ENCODE measurements at regions not wholly inside any gene's neighbourhood (a gene's known extent, or its start where the extent isn't known, plus 50 kb on each side); places are given as distances from the start of the nearest gene placed in this dataset.
"Not testable (repeated sequence)": the region's sequence is repeated elsewhere in the genome, so short reads cannot be mapped to it uniquely, and the experiment has no call there.

DNA sequence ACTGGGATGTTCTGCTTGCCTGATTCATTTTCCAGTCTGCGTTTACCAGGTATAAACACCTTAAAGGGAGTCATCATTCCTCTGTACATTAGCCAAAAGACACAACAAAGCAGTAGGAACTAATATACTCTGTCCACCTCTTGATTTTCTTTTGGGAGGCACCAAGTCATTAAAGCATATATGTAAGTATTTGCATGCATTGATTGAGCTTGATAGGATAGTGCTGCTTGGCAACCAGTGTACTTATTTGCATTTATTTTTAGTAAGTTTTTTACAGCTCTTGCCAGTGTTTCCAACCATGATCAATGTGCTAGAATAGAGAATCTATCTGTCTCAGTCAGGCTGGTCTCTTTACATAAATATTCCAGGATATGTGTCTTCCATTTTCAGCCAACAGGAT lies 353.3 kb upstream of the SEMA3C start:
- DNase-seq: no peak

- no peak for DNase-seq
These were observed 349.7 kb upstream of the SEMA3C start for GRCh38 chr7:81268551-81268950.

GRCh38 chr7:81267508-81267907 lies 348.7 kb upstream of the SEMA3C start:
- DNase-seq: no peak

GRCh38 chr7:81264116-81264515 lies 345.3 kb upstream of the SEMA3C start:
- no peak for DNase-seq

DNA sequence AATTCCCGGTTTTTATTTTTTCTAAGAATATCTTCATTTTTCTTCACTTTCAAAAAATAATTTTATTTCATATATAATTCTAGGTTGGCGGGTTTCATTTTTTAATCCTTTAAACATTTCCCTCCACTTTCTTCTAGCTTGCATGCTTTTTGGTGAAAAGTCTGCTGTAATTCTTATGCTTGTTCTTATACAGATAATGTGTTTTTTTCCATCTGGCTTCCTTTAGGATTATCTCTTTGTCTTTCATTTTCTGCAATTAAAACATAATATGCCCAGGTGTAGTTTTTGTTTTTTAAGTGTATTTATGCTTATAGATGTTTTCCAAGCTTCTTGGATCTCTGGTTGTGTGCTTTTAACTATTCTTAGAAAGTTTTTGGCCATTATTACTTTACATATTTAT lies 341.3 kb upstream of the SEMA3C start:
- no peak for DNase-seq

DNA sequence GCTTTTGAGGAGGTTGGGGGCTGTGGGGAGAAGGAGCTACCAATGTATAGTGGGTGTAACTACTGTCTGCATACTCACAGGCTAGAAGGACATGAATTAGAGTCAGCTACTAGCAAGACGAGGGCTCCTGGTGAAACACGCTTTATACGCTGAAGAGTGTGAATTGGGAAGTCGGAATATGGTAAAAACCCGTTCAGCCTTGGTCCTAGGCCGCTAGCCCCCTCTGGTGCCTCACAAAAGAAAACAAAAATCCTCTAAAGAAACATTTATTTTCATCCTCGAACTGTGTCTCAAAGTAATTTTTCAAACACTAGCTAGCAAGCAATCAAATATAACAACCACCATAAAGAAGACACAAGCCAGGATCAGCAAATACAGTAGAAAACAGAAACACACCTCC lies 338.1 kb upstream of the SEMA3C start:
- no peak for DNase-seq

DNA sequence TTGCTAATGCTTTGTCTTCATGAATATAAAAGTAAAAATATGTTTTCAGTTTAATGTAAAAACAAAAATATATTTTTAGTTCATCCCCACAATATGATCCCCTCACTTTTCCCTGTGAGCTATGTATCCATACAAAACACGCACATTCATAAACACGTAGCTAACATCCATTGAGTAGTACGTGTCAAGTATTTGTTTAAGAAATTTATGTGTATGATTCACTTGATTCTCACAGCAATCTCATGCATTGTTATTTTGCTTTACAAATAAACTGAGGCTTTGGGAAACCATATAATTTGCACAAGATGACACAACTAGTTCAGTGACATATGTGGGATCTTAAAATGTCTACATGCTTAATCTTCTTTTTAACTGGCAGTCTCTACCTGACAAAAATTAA lies 329.6 kb upstream of the SEMA3C start:
- DNase-seq: no peak

DNA sequence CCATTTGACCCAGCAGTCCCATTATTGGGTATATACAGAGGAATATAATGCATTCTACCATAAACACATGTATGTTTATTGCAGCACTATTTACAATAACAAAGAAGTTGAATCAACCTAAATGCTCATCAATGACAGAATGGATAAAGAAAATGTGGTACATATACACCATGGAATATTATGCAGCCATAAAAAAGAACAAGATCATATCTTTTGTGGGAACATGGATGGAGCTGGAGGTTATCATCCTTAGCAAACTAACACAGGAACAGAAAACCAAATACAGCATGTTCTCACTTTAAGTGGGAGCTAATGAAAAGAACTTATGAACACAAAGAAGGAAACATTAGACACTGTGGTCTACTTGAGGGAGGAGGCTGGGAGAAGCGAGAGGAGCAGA lies 328.5 kb upstream of the SEMA3C start:
- DNase-seq: not testable (repeated sequence)

DNA sequence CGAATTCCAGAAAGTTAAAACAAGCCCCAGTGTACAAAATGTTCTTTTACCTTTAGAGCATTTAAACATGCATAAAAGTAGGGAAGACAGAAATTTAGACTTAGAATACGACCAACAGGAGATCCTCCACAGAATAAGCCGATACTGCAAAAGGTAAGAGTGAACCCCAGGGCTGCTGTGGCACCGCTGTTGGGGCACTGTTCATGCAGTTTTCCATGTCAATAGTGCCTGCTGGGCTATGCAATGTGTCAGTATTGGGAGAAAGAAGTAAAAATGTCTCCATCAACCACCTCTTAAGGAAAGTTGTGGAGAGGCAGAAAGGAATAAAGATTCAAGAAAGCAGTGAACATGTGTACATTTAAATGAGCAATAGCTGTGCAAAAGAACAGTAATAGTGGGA lies 326.5 kb upstream of the SEMA3C start:
- no peak for DNase-seq

DNA sequence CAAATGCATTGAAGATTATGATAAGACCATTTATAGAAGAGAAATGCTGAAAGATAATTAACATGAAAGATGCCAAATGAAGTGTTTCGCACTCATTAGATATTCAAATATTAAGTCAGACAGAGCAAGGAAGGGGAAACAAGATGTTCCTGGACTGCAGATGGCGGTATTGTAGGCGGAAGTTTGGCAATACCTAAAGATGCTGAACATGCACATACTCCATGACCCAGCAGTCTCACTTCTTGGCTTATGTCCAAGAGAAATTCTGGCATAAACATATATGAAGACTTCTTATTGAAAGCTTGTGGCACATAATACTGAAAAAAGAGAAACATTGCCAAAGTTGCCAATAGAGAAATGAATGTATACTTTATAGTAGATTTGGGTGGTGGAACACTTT lies 325.4 kb upstream of the SEMA3C start:
- no peak for DNase-seq

DNA sequence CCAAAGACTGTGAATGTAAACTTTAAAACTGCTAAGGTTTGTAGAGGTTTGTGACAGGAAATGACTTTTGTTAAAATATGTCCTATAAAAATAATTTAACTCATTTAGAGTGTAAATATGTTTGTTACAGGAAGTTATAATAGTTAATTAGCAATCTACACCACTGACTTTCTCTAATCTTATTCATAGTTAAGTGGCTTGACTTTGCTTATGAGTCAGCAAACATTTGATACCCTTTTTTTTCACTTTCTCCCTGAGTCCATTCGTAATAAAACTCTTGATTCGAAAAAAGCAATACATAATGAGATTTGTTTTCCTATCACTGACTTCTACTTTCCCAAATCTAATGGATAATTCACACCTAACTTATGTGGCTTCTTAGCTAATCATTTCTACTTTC lies 317.7 kb upstream of the SEMA3C start:
- DNase-seq: no peak

DNA sequence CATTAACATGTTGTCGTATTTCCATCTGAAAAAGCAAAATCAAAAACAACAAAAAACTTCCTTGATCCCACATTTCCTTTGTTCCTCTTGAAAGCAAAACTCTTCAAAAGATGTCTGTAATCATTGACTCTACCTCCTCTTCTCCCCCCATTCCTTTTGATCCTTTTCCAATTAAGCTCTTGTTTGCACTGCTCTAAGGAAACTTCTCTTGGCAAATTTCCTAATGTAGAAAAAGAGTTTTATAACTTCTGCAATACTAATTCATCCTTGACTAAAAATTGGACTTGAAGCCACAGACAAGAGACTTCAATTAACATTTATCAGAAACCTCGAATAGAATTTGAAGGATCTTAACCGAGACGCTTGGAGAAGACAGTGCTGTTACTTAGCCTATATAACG lies 317.1 kb upstream of the SEMA3C start:
- DNase-seq: no peak

DNA sequence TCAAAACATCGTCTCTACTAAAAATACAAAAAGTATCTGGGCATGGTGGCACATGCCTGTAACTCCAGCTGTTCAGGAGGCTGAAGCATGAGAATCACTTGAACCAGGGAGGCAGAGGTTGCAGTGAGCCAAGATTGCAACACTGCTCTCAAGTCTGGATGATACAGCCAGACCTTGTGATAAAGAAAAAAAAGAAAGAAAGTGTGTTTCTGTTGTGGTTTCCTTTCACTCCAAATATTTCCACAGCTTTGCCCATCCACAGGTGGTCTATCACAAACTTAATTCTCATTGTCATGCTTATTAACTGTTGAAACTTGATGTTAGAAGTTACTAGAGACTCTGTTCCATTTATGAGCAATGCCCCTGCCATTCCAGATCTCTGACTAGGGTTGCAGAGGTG lies 316.0 kb upstream of the SEMA3C start:
- no peak for DNase-seq

DNA sequence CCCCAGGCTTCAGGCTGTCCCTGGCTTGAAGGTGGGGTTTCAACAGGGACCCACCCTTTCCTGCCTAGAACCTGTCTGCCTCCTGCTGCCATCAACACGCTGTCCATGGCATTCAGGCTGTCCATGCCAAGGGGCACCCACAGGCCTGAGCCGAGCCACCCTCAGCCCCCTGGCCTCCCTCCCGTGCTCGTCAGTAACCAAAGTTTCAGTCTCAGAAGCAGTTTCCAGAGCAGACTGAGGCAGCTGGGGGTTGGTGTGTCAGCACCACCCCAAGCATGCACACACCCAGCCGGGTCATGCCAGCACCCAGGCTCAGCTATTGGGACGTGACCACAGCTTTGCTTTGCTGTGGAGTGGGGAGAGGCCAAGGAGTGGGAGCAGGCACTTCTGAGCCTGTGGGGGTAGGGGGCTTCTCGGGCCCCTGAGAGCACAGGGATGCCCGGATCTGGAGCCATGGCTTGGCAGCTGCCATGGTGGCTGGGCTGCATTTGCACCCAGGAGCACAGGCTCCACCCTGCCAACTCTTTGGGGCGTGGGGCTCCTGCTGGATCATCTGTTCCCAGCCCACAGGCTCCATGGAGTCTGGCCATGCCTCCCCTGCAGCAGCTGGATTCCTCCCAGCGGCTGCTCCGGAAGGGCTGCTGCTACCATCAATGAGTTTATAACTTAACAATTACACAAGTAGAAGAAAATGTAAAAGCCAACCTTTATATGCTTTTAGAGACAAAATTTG lies 314.5 kb upstream of the SEMA3C start:
- no peak for DNase-seq

DNA sequence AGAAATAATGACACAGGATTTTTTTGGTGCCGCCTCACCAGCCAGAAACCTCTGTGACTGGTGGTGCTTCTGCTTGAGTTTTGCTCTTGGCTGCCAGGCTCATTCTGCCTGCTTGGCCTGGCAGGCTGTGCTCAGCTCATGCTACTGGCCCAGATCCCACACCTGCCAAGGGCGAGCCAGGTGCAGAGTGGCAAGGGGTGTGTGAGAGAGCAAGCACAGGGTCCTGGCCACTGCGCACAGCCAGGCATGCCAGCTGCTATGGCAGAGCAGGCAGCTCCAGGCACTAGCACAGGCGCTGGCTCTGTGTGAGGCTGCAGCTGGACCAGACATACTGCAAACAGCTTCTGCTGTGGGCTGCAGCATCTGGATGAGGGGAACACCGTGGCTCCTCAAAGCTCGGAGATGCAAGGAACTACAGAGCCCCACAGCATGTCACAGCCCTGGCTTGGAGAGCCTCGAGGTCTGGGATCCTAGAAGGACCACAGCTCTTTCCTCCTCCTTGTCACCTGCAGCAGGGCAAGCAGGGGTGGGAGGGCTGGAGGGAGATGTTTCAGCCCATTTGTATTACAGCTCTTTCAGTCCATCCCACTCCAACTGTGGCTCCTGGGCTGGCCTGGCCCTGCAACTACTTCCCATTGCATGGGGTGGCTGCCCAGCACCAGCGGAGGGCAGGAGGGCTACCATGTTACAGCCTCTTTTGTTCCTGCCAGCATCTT lies 313.4 kb upstream of the SEMA3C start:
- DNase-seq: no peak

DNA sequence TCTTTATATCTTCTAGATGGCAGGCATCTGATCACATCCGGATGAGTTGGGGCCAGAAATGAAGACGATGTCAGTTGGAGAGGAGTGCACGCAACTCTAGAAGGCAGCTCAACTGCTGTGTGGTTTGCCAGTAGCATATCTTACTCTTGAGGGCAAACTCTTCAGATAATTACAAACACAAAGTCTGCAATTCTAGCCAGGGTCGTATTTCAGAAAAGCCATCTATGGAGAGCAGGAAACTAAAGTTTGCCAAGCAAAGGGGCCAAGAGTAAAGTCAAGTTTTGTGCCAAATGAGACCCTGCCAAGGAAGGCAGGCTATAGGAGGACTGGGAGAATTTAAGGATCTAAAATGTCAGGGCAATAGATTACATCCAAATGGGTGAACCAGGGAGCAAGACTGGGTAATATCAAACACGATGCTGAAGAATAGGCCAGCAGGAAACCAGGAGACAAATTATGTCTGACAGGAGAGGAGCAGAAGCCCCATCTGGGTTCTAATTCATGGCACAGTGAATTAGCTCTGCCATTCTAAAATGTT lies 312.5 kb upstream of the SEMA3C start:
- no peak for DNase-seq

DNA sequence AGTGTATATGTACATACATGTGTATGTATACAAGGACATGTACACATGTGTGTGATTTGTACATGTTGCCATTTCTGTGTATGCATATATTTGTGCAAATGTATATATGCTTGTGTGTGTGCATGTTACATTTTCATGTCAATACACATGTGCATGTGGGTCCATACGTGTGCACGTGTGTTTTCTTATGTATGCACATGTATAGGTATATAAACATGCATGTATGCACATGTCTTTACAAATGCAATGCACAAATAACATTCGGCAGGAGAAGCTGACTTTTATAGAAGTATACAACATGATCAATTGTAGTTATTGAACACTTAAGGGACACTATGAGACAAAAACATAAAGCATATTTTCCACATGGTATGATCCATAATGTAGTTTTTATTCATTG lies 307.4 kb upstream of the SEMA3C start:
- DNase-seq: no peak

DNA sequence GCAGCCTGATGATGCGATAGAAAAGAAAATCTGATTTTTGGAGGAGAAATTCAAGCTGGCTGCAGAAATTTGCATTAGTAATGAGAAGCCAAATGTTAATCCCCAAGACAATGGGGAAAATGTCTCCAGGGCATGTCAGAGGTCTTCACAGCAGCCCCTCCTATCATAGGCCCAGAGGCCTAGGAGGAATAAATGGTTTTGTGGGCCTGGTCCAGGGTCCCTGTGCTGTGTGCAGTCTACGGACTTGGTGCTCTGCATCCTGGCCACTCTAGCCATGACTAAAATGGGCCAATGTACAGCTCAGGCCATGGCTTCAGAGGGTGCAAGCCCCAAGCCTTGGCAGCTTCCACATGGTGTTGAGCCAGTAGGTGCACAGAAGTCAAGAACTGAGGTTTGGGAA lies 303.8 kb upstream of the SEMA3C start:
- not testable (repeated sequence) for DNase-seq

GRCh38 chr7:81221527-81222217 lies 302.8 kb upstream of the SEMA3C start:
- DNase-seq: no peak

GRCh38 chr7:81218480-81219106 lies 299.7 kb upstream of the SEMA3C start:
- DNase-seq: no peak

DNA sequence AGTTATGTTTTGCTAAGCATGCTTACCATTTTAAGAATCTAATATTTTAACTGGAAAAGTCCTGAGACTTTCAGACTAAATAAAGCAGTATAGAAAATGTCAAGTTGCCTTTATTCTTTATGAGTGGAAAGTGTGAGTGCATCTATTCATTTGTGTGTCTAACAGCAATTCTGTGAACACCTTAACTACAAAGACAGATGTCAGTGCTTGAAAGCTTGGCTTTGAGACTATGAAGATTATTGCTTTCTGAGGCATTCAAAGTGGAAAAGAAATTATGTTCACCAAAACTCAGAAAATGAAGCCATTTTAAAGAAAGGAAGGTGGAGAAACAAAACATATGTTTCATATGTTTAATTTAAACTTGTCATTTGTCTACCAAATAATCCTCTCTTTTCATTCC lies 294.5 kb upstream of the SEMA3C start:
- DNase-seq: no peak

DNA sequence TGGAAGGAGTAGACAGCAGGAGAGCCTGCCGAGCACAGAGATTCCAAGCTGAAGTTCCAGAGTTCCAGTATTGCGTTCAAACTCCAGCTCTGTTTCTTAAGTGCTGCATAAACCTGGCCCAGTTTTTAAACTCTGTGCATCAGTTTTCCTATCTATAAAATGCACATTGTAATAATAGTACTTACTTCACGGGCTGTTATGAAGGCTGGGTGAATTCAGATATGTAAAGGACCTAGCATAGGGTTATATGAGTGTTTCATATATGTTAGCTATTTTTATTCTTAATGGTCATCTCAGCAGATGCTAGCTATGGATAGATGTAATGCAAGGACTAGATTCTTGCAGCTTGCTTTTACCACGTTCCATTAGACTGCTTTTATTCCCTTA lies 293.1 kb upstream of the SEMA3C start:
- DNase-seq: no peak

DNA sequence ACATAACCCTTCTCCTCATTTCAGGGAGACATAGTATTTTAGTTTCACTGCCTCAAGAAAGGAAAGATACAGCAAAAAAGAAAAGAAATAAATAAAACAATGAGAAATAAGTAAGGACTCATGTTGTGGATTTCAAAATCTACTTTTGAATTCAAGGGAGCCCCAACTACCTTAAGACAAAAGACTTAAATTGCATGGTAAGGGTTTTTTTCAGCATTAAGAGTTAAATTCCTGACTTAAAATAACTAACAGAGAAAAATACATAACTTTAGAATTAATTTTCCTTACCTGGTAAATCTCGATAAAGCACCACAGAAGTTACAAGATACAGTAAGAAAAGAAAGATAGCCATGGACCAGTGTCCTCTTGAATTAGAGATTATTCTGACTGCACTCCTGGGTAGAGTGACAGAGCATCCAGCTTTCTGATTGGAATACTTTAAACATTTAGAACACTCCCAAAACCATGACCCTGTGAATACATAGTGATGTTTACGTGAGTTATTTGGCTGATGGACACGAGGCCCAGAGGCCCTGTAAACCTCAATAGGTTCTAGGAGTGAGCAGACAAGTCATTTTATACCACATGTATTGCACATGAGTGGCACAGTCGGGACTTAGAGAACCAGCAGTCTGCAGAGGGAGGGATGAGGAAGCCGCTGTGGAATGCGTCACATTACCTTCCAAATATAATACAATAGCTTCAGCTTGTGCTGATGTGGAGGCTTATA lies 292.5 kb upstream of the SEMA3C start:
- no peak for DNase-seq

All from MV-4-11 (cell line).